Trophoblast cell (in vitro differentiated cells and primary cell): ENCODE measurements at regions not wholly inside any gene's neighbourhood (a gene's known extent, or its start where the extent isn't known, plus 50 kb on each side); places are given as distances from the start of the nearest gene placed in this dataset.
"Not testable (repeated sequence)": the region's sequence is repeated elsewhere in the genome, so short reads cannot be mapped to it uniquely, and the experiment has no call there.

Experiments used
- DNase-seq, 2 donors: peaks; one replicate each; pipeline ENCODE4 v3.0.0-alpha.2; 2016
- H2AFZ ChIP-seq: 2 replicates; pipeline ENCODE4 v1.6.1; 2013; ENCODE audit warnings: low read length, moderate library complexity, mild to moderate bottlenecking; ENCODE audit not compliant: insufficient read depth, poor library complexity
- H2AK5ac ChIP-seq: 2 replicates; pipeline ENCODE4 v1.6.1; 2013; ENCODE audit warnings: mild to moderate bottlenecking, low read length
- H2BK120ac ChIP-seq: 2 replicates; pipeline ENCODE4 v1.6.1; 2013; ENCODE audit warnings: low read length, mild to moderate bottlenecking, moderate library complexity; ENCODE audit not compliant: insufficient read depth, poor library complexity
- H2BK12ac ChIP-seq: 2 replicates; pipeline ENCODE4 v1.6.1; 2013; ENCODE audit warnings: mild to moderate bottlenecking, low read length, moderate library complexity
- H2BK5ac ChIP-seq: 2 replicates; pipeline ENCODE4 v1.6.1; 2013; ENCODE audit warnings: low read length, low read depth, moderate library complexity, mild to moderate bottlenecking; ENCODE audit not compliant: poor library complexity
- H3K14ac ChIP-seq: 2 replicates; pipeline ENCODE4 v1.6.1; 2013; ENCODE audit warnings: mild to moderate bottlenecking, low read length
- H3K18ac ChIP-seq: 2 replicates; pipeline ENCODE4 v1.6.1; 2013; ENCODE audit warnings: mild to moderate bottlenecking, low read length
- H3K23ac ChIP-seq: 2 replicates; pipeline ENCODE4 v1.6.1; 2013; ENCODE audit warnings: low read length
- H3K27ac ChIP-seq: 2 replicates; pipeline ENCODE4 v1.5.1; 2013; ENCODE audit warnings: low read depth, mild to moderate bottlenecking, inconsistent platforms, low read length, moderate library complexity
- H3K27me3 ChIP-seq: 2 replicates; pipeline ENCODE4 v1.6.1; 2013; ENCODE audit warnings: inconsistent platforms, mild to moderate bottlenecking, low read length, moderate library complexity; ENCODE audit not compliant: insufficient read depth
- H3K36me3 ChIP-seq, 2 experiments: 1 replicate in 1 of 2; 2 replicates in 1 of 2; pipeline ENCODE4 v1.6.1; 2013; ENCODE audit warnings: low read length in 2 of 2, mild to moderate bottlenecking in 2 of 2, moderate library complexity in 1 of 2; ENCODE audit not compliant: insufficient read depth in 2 of 2, control insufficient read depth in 1 of 2
- H3K4ac ChIP-seq: 2 replicates; pipeline ENCODE4 v1.6.1; 2013; ENCODE audit warnings: low read depth, mild to moderate bottlenecking, low read length, moderate library complexity
- H3K4me1 ChIP-seq, 2 experiments: 1 replicate in 1 of 2; 2 replicates in 1 of 2; pipeline ENCODE4 v1.6.1; 2013; ENCODE audit warnings: low read length in 2 of 2, mild to moderate bottlenecking in 2 of 2, moderate library complexity in 1 of 2; ENCODE audit not compliant: insufficient read depth in 2 of 2, control insufficient read depth in 1 of 2
- H3K4me2 ChIP-seq: 2 replicates; pipeline ENCODE4 v1.6.1; 2013; ENCODE audit warnings: inconsistent platforms, mild to moderate bottlenecking, low read length, moderate library complexity
- H3K4me3 ChIP-seq: 2 replicates; pipeline ENCODE4 v1.5.1; 2013; ENCODE audit warnings: mild to moderate bottlenecking, low read depth, low read length, inconsistent platforms
- H3K79me1 ChIP-seq: one replicate; pipeline ENCODE4 v1.6.1; 2013; ENCODE audit warnings: low read length
- H3K79me2 ChIP-seq: 2 replicates; pipeline ENCODE4 v1.6.1; 2013; ENCODE audit warnings: low read length, mild to moderate bottlenecking; ENCODE audit not compliant: control insufficient read depth, insufficient read depth, poor library complexity
- H3K9ac ChIP-seq: 2 replicates; pipeline ENCODE4 v1.6.1; 2013; ENCODE audit warnings: mild to moderate bottlenecking, low read length
- H3K9me3 ChIP-seq: 2 replicates; pipeline ENCODE4 v1.6.1; 2013; ENCODE audit warnings: low read depth, mild to moderate bottlenecking, control low read depth, inconsistent platforms, low read length; ENCODE audit not compliant: insufficient read depth
- H4K12ac ChIP-seq: 2 replicates; pipeline ENCODE4 v1.6.1; 2013; ENCODE audit warnings: low read depth, mild to moderate bottlenecking, low read length, moderate library complexity
- H4K8ac ChIP-seq: 2 replicates; pipeline ENCODE4 v1.6.1; 2013; ENCODE audit warnings: low read depth, mild to moderate bottlenecking, low read length, moderate library complexity
- H4K91ac ChIP-seq: one replicate; pipeline ENCODE4 v1.6.1; 2013; ENCODE audit warnings: low read depth, mild to moderate bottlenecking, low read length, moderate library complexity
- WGBS: extraction: QIAGEN DNeasy Blood & Tissue Kit; methylation state at CpG from one replicate; pipeline ENCODE4 v1.1.7; 2013; ENCODE audit warnings: missing lambda C conversion rate; ENCODE audit not compliant: insufficient read length, insufficient coverage; ENCODE audit errors: extremely low coverage; 5-methylcytosine and 5-hydroxymethylcytosine counted together

GRCh38 chr17:30600060-30600829 is 123.0 kb downstream of the GOSR1 start:
- H3K4me2 ChIP-seq, result peak overlapping the region; percentile 71
- H3K9ac ChIP-seq, result peak overlapping the region; percentile 98
- H2AK5ac ChIP-seq, result no peak overlapping the region
- H4K91ac ChIP-seq, result peak overlapping the region; percentile 89
- peak overlapping the region; percentile 98 for H2AFZ ChIP-seq
- H3K79me1 ChIP-seq, result peaks cover 10% of the 10 kb centered on the region
- peak overlapping the region; percentile 92 for H4K8ac ChIP-seq
- peak overlapping the region; percentile 84 for H2BK120ac ChIP-seq
- no peaks in the 10 kb centered on the region for H3K9me3 ChIP-seq
- no peaks in the 10 kb centered on the region for H3K27me3 ChIP-seq
- H3K36me3 ChIP-seq, result no peaks in the 10 kb centered on the region
- H3K4me1 ChIP-seq, result peaks cover 2 to 5% of the 10 kb centered on the region in 2 experiments
- DNase-seq, result peak; percentile 78 to 82
- no peak overlapping the region for H3K23ac ChIP-seq
- H3K79me2 ChIP-seq, result peaks cover 15% of the 10 kb centered on the region
- H4K12ac ChIP-seq, result peak overlapping the region; percentile 81
- WGBS, result no CpG with 5 or more reads among the region's 78 CpGs
- H3K4ac ChIP-seq, result peak overlapping the region; percentile 93
- peak overlapping the region; percentile 12 for H2BK12ac ChIP-seq
- peak overlapping the region; percentile 99 for H3K27ac ChIP-seq
- peak overlapping the region; percentile 94 for H2BK5ac ChIP-seq
- peak overlapping the region; percentile 92 for H3K4me3 ChIP-seq
- peak overlapping the region; percentile 83 for H3K18ac ChIP-seq
- peak overlapping the region; percentile 95 for H3K14ac ChIP-seq

GRCh38 chr17:30599428-30600059 is 122.3 kb downstream of the GOSR1 start:
- Histone ChIP-seq H2AFZ (peak overlapping the region; percentile 98), H4K91ac (peak overlapping the region; percentile 89), H3K4me1 (peaks cover 2 to 5% of the 10 kb centered on the region in 2 experiments), H2BK5ac (peak overlapping the region; percentile 94), H3K14ac (peak overlapping the region; percentile 95), H3K9ac (no peak overlapping the region), H2BK12ac (no peak overlapping the region), H3K79me2 (peaks cover 15% of the 10 kb centered on the region), H4K8ac (peak overlapping the region; percentile 92), H3K79me1 (peaks cover 10% of the 10 kb centered on the region), H3K4ac (no peak overlapping the region), H2AK5ac (no peak overlapping the region), H2BK120ac (peak overlapping the region; percentile 84), H3K23ac (no peak overlapping the region), H3K36me3 (no peaks in the 10 kb centered on the region), H3K4me2 (peak overlapping the region; percentile 71), H3K18ac (no peak overlapping the region), H3K9me3 (no peaks in the 10 kb centered on the region), H3K27me3 (no peaks in the 10 kb centered on the region), H4K12ac (no peak overlapping the region), H3K27ac (peak overlapping the region; percentile 99), H3K4me3 (peak overlapping the region; percentile 92)
- DNase-seq, result no peak
- no CpG with 5 or more reads among the region's 13 CpGs for WGBS

- Histone ChIP-seq H3K36me3 (no peaks in the 10 kb centered on the region), H3K9me3 (no peaks in the 10 kb centered on the region), H2AFZ (no peak overlapping the region)
Measured at GRCh38 chr17:30597776-30598288, 120.6 kb downstream of the GOSR1 start.

GRCh38 chr17:30596948-30597775 is 120.0 kb downstream of the GOSR1 start:
- Histone ChIP-seq H3K79me1 (peaks cover 10% of the 10 kb centered on the region), H3K79me2 (peaks cover 12% of the 10 kb centered on the region)
- not testable (repeated sequence) for H3K27me3 ChIP-seq, DNase-seq, H4K8ac ChIP-seq, H2BK120ac ChIP-seq, H2BK12ac ChIP-seq, H4K91ac ChIP-seq, H3K4me2 ChIP-seq, H4K12ac ChIP-seq, H3K4me3 ChIP-seq, H3K9ac ChIP-seq, H3K36me3 ChIP-seq, H2BK5ac ChIP-seq, H2AK5ac ChIP-seq, H3K27ac ChIP-seq, H3K23ac ChIP-seq, H3K9me3 ChIP-seq, H3K18ac ChIP-seq, H3K4ac ChIP-seq, H2AFZ ChIP-seq, H3K4me1 ChIP-seq, H3K14ac ChIP-seq
- WGBS, result no CpG with 5 or more reads among the region's 8 CpGs

More at GRCh38 chr17:30597776-30598288, 120.6 kb downstream of the GOSR1 start:
- Histone ChIP-seq H3K18ac (no peak overlapping the region), H2BK5ac (no peak overlapping the region), H3K79me1 (peaks cover 10% of the 10 kb centered on the region), H4K12ac (no peak overlapping the region), H2BK120ac (no peak overlapping the region), H3K14ac (no peak overlapping the region), H3K9ac (no peak overlapping the region), H2AK5ac (no peak overlapping the region), H3K27me3 (no peaks in the 10 kb centered on the region), H3K4me3 (no peak overlapping the region), H3K23ac (no peak overlapping the region), H3K4me1 (peaks cover 2 to 8% of the 10 kb centered on the region in 2 experiments), H4K91ac (no peak overlapping the region), H3K27ac (no peak overlapping the region), H3K4ac (no peak overlapping the region), H3K4me2 (no peak overlapping the region), H3K79me2 (peaks cover 12% of the 10 kb centered on the region), H2BK12ac (no peak overlapping the region), H4K8ac (no peak overlapping the region)
- DNase-seq, result no peak
- no CpG with 5 or more reads among the region's 4 CpGs for WGBS
